ENCODE measurements at regions not wholly inside any gene's neighbourhood (a gene's known extent, or its start where the extent isn't known, plus 50 kb on each side); places are given as distances from the start of the nearest gene placed in this dataset.

GRCh38 chr10:112095731-112096130, 87.8 kb downstream of the GPAM start:
- H2AK5ac ChIP-seq (ENCODE audit: low read depth, low read length) = no peak overlapping the region
- no peaks in the 10 kb centered on the region for H3K4me1 ChIP-seq (replicated peaks in 1 of 4; ENCODE audit: control insufficient read depth in 3 of 4, insufficient read depth in 4 of 4, low read length in 3 of 4)
- H2BK5ac ChIP-seq (ENCODE audit: low read depth, low read length) = no peak overlapping the region
- H4K20me1 ChIP-seq (replicated peaks in 1 of 2; ENCODE audit: control insufficient read depth in 1 of 2, insufficient read depth in 2 of 2, low read length in 2 of 2) = no peaks in the 10 kb centered on the region
- FAIRE-seq (no peak), DNase-seq (ENCODE audit: low read depth in 1 of 2, low spot score in 2 of 2) (no peak)
- H2BK120ac ChIP-seq (replicated peaks; ENCODE audit: low read depth, low read length) = no peak overlapping the region
- no peaks in the 10 kb centered on the region for H3K9me3 ChIP-seq (ENCODE audit: insufficient read depth in 2 of 2, low read depth in 1 of 2, low read length in 1 of 2)
- no peak overlapping the region for H3K4me2 ChIP-seq (ENCODE audit: insufficient read depth in 1 of 2, low read depth in 2 of 2, low read length in 2 of 2)
- H2BK20ac ChIP-seq (ENCODE audit: low read length) = no peak overlapping the region
- no peak overlapping the region for H3K23ac ChIP-seq (ENCODE audit: insufficient read length)
- H2BK15ac ChIP-seq (ENCODE audit: low read length) = no peak overlapping the region
- H2BK12ac ChIP-seq (ENCODE audit: low read depth, low read length) = no peak overlapping the region
- no peaks in the 10 kb centered on the region for H3K36me3 ChIP-seq (ENCODE audit: control insufficient read depth in 2 of 4, insufficient read depth in 4 of 4, low read length in 3 of 4)
- H3K4ac ChIP-seq (replicated peaks; ENCODE audit: insufficient read length, low read depth, low read length) = no peak overlapping the region
- H4K8ac ChIP-seq (ENCODE audit: extremely low read depth, insufficient read depth, low read length) = no peak overlapping the region
- H3K18ac ChIP-seq (ENCODE audit: extremely low read depth, low read length) = no peak overlapping the region
- no peak overlapping the region for H3K27ac ChIP-seq (ENCODE audit: low read depth, low read length)
- no peak overlapping the region for H4K5ac ChIP-seq (ENCODE audit: insufficient read length, low read depth, low read length)
- no peak overlapping the region for H3K4me3 ChIP-seq (ENCODE audit: extremely low read depth in 1 of 4, insufficient read depth in 2 of 4, low read depth in 3 of 4, low read length in 4 of 4)
- H3K27me3 ChIP-seq (replicated peaks in 1 of 4; ENCODE audit: control insufficient read depth in 3 of 4, extremely low read depth in 1 of 4, insufficient read depth in 3 of 4, low read length in 3 of 4) = no peaks in the 10 kb centered on the region
- ChIA-PET CTCF (ENCODE audit: partially characterized antibody) (interaction anchor here (0.7 to 1.5 kb wide), 3 partner anchors 20 to 1091 kb away, joined by 3 to 8 read pairs (median 3); no protein-coding TSS in a partner anchor), POLR2A (ENCODE audit: partially characterized antibody) (no interaction called here)
- no peak overlapping the region for H4K91ac ChIP-seq (replicated peaks; ENCODE audit: insufficient read length, low read length)
- WGBS, 2 experiments (ENCODE audit: extremely low coverage in 1 of 2, insufficient coverage in 1 of 2, insufficient read length in 1 of 2, insufficient replicate concordance in 2 of 2, low coverage in 1 of 2, low lambda C conversion rate in 2 of 2, missing lambda C conversion rate in 1 of 2) = 84% methylated on average over 5 of the region's 5 CpGs; no CpG with 5 or more reads in 1 of the 2 experiments
- no peak overlapping the region; the same call in 1 of the 2 replicates for H2AFZ ChIP-seq (ENCODE audit: low read length)
- H3K14ac ChIP-seq (ENCODE audit: insufficient read length) = no peak overlapping the region
- no peak overlapping the region for H3K9ac ChIP-seq (replicated peaks in 1 of 4; ENCODE audit: extremely low read depth in 1 of 4, low read depth in 3 of 4, low read length in 3 of 4)
- no peaks in the 10 kb centered on the region for H3K79me1 ChIP-seq (ENCODE audit: low read depth, low read length)
- H3K79me2 ChIP-seq (ENCODE audit: control insufficient read depth in 1 of 2, insufficient read depth in 2 of 2, low read length in 2 of 2) = no peaks in the 10 kb centered on the region
- H3K23me2 ChIP-seq (ENCODE audit: low read depth, low read length) = no peaks in the 10 kb centered on the region
- no peak overlapping the region for H3K56ac ChIP-seq (replicated peaks; ENCODE audit: insufficient read length, low read depth, low read length)
- TF ChIP-seq TCF12 (IDR thresholded peaks at IDR 0.05; ENCODE audit: low read depth, low read length) (no peak), POU5F1 (IDR thresholded peaks at IDR 0.05; ENCODE audit: low read depth, low read length) (no peak), POLR2AphosphoS5 (IDR thresholded peaks at IDR 0.05; ENCODE audit: low read depth, low read length) (no peak), BACH1 (IDR thresholded peaks at IDR 0.05; ENCODE audit: low read length) (no peak), CHD1 (IDR thresholded peaks at IDR 0.05; ENCODE audit: low read depth, low read length) (no peak), BCL11A (IDR thresholded peaks at IDR 0.05; ENCODE audit: low read depth in 2 of 2, low read length in 2 of 2) (no peak), NRF1 (IDR thresholded peaks at IDR 0.05; ENCODE audit: low read depth, low read length) (no peak), CTCF (IDR thresholded peaks at IDR 0.05; ENCODE audit: control extremely low read depth in 1 of 3, insufficient read depth in 1 of 3, low read depth in 1 of 3, low read length in 3 of 3) (no peak), SAP30 (IDR thresholded peaks at IDR 0.05; ENCODE audit: insufficient read depth, insufficient replicate concordance, low read length) (no peak)

Measured in H1 (cell line).